ENCODE measurements at regions not wholly inside any gene's neighbourhood (a gene's known extent, or its start where the extent isn't known, plus 50 kb on each side); places are given as distances from the start of the nearest gene placed in this dataset.
"Not testable (repeated sequence)": the region's sequence is repeated elsewhere in the genome, so short reads cannot be mapped to it uniquely, and the experiment has no call there.

DNA sequence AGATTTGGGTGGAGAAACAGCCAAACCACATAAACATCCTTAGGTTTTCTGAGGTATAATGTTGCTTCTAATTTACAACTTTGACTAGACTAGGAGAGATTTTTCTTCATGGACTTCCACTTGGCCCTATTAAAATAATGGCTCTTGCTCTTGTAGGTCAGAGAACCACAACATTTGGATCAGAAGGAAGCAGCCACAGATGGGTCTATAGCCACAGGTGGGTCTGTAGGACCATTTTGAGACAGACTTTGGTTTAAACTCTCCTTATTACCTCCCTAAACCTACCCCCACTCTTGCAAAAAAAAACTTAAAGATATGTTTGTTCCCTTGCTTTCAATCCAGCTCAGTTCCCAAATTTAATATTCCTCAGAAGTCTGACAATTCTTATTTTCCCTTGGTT lies 1260.8 kb downstream of the GATA3 start:
- H3K4me1 Mint-ChIP-seq (ENCODE audit: low read depth), result no peaks in the 10 kb centered on the region
- intact Hi-C loops (cut with micrococcal nuclease), result no loop called here
- no peaks in the 10 kb centered on the region for H3K36me3 Mint-ChIP-seq (ENCODE audit: low read depth)
- H3K27ac Mint-ChIP-seq, result no peak overlapping the region
- H3K27me3 Mint-ChIP-seq, result peaks cover 2% of the 10 kb centered on the region
- no peak overlapping the region for H3K4me3 Mint-ChIP-seq
- H3K9me3 Mint-ChIP-seq, result no peaks in the 10 kb centered on the region

DNA sequence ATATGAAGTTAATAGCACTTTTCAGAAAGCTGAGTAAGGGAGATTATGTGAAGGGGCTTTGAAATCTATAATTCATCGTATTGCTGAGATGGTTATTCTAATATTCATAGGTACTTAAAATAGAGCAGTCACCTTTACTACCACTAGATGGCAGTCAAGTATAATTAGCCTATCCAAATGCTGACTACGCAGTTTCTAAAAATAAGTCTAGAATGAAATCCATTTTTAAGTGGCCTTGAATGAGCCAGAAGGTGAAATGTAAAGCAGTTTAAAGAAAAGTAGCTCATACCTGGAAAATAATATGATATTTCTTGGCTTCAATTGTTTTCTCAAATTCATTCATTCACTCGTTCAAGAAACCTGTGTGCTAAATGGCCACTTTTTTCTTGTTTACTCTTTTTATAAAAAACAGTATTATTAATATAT lies 1277.1 kb downstream of the GATA3 start:
- H3K9me3 Mint-ChIP-seq, result no peaks in the 10 kb centered on the region
- peaks cover 12% of the 10 kb centered on the region for H3K27me3 Mint-ChIP-seq
- no peak overlapping the region for H3K4me3 Mint-ChIP-seq
- intact Hi-C loops (cut with micrococcal nuclease), result loop anchor here (5.0 kb wide), 1 partner anchor 1706 kb away; no protein-coding TSS in a partner anchor
- H3K4me1 Mint-ChIP-seq (ENCODE audit: low read depth), result no peaks in the 10 kb centered on the region
- H3K27ac Mint-ChIP-seq, result no peak overlapping the region
- no peaks in the 10 kb centered on the region for H3K36me3 Mint-ChIP-seq (ENCODE audit: low read depth)

DNA sequence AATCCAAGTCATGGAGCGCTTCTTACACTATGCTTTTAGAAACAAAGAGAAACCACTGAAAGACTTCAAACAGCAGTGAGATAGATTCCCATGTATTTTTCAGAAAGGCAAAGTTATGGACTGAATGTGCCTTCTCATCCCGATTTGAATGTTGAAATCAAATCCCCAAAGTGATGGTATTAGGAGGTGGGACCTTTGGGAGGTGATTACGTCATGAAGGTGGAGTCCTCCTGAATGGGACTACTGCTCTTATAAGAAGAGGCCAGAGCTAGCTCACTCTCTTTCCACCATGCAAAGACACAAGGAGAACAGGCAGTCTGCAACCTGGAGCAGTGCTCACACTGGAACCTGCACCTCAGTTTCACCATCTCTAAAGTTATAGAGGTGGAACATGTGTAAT lies 1279.8 kb downstream of the GATA3 start:
- Mint-ChIP-seq H3K36me3 (ENCODE audit: low read depth) (no peaks in the 10 kb centered on the region), H3K4me1 (ENCODE audit: low read depth) (no peaks in the 10 kb centered on the region), H3K27ac (no peak overlapping the region), H3K4me3 (no peak overlapping the region), H3K27me3 (peaks cover 3% of the 10 kb centered on the region), H3K9me3 (no peaks in the 10 kb centered on the region)
- intact Hi-C loops (cut with micrococcal nuclease), result loop anchor here (5.0 kb wide), 1 partner anchor 1703 kb away; no protein-coding TSS in a partner anchor

DNA sequence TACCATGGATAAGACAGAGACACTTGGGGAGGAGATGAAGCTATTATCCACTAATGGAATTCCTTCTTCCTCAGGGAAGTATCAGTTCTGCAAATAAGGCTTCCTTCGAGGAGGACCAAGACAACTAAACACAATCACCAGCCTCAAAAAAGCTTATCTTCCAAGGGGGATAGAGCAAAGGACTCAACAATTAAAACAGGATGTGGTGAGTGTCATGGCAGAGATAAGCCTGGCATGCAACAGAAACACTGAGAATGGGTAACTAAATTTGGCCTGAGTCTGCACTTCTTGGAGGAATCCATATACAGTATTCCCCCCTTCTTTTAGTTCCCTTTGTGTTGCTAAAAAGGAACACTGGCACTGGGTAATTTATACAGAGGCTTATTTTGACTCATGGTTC lies 1285.2 kb downstream of the GATA3 start:
- intact Hi-C loops (cut with micrococcal nuclease), result no loop called here
- Mint-ChIP-seq H3K4me3 (no peak overlapping the region), H3K4me1 (ENCODE audit: low read depth) (no peaks in the 10 kb centered on the region), H3K27ac (no peak overlapping the region), H3K36me3 (ENCODE audit: low read depth) (no peaks in the 10 kb centered on the region), H3K27me3 (no peaks in the 10 kb centered on the region), H3K9me3 (no peaks in the 10 kb centered on the region)

DNA sequence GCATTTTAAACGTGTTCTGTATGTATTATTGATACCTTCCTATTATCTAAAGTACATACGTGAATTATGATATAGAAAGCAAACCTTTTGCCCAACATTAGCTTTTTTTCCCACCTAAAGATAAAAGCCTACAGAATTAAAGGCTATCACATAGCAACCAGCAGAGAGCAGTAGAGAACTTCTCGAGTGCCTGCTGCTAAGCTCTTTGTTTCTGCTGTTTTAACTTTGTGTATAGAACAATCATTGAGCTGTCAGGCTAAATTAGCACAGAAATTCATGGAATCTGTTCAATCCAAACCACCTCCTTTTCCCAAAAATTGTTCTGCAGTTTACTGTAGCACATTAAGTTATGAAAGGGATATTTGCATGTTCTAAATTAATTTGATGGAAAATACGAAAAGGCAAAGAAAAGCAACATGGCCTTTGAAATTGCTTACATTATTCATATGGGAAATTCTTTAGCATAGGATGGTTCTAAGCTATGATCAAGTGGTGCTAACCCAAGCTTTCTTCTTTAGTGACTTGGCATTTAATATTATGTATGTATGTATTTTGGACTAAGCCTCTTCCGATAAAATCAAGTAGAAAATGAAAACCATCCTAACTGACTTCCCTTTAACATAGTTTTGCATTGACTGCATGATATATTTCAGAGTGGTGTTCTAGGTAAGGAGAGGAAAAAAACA lies 1288.5 kb downstream of the GATA3 start:
- Mint-ChIP-seq H3K27me3 (no peaks in the 10 kb centered on the region), H3K4me3 (no peak overlapping the region), H3K27ac (no peak overlapping the region), H3K4me1 (ENCODE audit: low read depth) (no peaks in the 10 kb centered on the region), H3K36me3 (ENCODE audit: low read depth) (no peaks in the 10 kb centered on the region), H3K9me3 (no peaks in the 10 kb centered on the region)
- intact Hi-C loops (cut with micrococcal nuclease), result no loop called here

DNA sequence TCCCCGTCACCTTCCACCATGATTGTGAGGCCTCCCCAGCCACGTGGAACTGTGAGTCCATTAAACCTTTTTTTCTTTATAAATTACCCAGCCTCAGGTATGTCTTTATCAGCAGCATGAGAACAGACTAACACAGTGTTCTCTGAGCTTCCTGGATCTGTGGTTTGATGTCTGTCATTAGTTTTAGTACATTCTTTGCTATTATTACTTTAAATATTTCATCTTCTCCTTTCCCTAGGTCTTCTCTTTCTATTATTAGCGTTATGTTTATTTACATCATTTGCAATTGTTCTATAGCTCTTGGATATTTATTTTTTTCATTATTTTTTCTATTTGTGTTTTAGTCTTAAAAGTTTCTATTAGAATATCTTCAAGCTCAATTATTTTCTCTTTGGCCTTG lies 1293.4 kb downstream of the GATA3 start:
- H3K27me3 Mint-ChIP-seq; H3K4me3 Mint-ChIP-seq; H3K27ac Mint-ChIP-seq; H3K36me3 Mint-ChIP-seq (ENCODE audit: low read depth); H3K4me1 Mint-ChIP-seq (ENCODE audit: low read depth); intact Hi-C loops (cut with micrococcal nuclease); H3K9me3 Mint-ChIP-seq: not testable (repeated sequence)

DNA sequence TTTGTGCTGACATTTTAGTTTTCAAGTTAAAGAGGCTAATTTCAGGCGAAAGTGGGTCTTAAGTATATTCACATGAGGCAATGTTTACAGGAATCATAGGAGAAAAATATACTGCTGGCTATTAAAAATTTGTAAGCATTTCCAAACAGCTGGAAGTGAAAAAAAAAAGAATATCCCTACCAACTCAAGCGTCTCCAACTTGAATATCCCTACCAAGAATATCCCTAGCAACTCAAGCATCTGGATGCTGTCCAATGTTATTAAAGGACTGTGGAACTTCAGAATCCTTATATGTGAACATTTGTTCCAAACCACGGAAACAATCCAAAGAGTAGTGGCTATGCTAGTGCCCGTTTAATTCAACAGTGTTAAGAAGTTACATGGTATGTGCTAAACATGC lies 1303.0 kb downstream of the GATA3 start:
- H3K36me3 Mint-ChIP-seq (ENCODE audit: low read depth), result no peaks in the 10 kb centered on the region
- no peak overlapping the region for H3K27ac Mint-ChIP-seq
- H3K4me1 Mint-ChIP-seq (ENCODE audit: low read depth), result no peaks in the 10 kb centered on the region
- intact Hi-C loops (cut with micrococcal nuclease), result no loop called here
- H3K4me3 Mint-ChIP-seq, result no peak overlapping the region
- H3K9me3 Mint-ChIP-seq, result no peaks in the 10 kb centered on the region
- no peaks in the 10 kb centered on the region for H3K27me3 Mint-ChIP-seq

DNA sequence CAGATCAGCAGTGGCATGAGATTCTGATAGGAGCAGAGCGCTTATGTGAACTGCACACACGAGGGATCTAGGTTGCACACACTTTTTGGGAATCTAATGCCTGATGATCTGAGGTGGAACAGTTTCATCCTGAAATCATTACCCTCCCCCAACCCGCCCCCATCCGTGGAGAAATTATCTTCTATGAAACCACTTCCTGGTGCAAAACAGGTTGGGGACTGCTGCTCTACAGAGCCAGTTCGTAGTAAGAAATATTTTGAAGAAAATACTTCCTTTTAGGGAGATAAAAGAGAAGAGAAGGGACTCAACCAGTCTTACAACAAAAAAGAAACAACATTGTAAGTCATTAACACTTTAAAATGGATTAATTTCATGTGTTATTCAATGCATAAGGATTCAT lies 1308.2 kb downstream of the GATA3 start:
- Mint-ChIP-seq H3K27me3 (no peaks in the 10 kb centered on the region), H3K9me3 (peaks cover 14% of the 10 kb centered on the region), H3K36me3 (ENCODE audit: low read depth) (no peaks in the 10 kb centered on the region), H3K4me3 (no peak overlapping the region), H3K27ac (no peak overlapping the region), H3K4me1 (ENCODE audit: low read depth) (no peaks in the 10 kb centered on the region)
- intact Hi-C loops (cut with micrococcal nuclease), result no loop called here

DNA sequence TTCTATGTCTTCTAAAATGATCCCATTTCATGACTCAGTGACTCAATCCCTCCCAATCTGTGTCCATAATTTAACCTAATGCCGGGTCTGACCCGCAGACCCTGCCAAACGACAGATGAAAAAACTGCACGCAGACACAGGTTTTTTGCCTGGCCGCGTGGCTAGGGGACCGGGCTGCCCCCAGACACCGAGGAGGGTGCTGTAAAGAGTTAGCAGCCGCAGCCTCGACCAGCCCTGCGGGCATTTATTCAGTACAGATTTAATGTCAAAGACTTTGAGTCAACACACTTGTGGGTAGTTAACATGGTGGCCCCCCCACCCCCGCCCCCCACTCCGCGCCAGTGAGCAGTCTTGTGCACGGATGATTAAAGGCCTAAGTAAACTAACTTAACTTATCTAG lies 1324.7 kb downstream of the GATA3 start:
- H3K9me3 Mint-ChIP-seq, result peaks cover 13% of the 10 kb centered on the region
- no peaks in the 10 kb centered on the region for H3K27me3 Mint-ChIP-seq
- H3K27ac Mint-ChIP-seq, result no peak overlapping the region
- H3K4me1 Mint-ChIP-seq (ENCODE audit: low read depth), result no peaks in the 10 kb centered on the region
- H3K4me3 Mint-ChIP-seq, result no peak overlapping the region
- no peaks in the 10 kb centered on the region for H3K36me3 Mint-ChIP-seq (ENCODE audit: low read depth)
- intact Hi-C loops (cut with micrococcal nuclease), result no loop called here

DNA sequence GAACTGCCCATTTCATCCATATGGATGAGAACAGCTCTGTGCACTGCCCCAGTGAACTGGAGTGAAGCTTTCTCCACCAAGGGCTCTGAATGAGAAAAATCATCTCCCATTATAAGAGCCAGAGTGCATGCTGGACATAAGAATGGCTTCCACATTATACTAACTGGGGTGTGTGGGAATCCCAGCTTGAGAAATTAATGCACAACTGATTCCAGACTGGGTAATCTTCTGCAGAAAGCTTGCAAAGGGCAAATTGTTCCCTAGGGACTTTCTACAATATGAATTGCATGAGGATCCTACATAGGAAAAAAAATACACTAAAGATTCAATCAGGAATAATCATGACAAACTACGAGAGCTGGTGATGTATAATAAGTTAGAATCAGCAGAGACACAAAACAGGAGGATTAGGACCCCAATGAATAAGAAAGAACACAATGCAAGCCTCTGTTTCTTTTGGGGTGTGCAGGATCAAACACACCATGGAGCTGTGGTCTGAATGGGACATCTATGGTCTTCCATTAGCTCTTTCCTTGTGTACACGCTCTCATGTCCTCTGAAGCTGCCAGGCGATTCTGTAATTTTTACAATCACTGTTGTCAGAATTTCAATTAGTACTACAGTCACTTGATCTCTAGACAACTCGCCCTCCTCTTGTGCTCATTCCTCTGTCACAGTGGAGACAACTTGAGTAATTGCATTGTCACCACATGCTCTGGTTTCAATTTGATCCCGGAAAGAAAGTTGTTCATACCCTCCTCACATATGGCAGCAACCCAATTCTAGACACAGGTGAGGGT lies 1327.4 kb downstream of the GATA3 start:
- H3K27me3 Mint-ChIP-seq, result no peaks in the 10 kb centered on the region
- intact Hi-C loops (cut with micrococcal nuclease), result no loop called here
- H3K9me3 Mint-ChIP-seq, result peaks cover 13% of the 10 kb centered on the region
- no peak overlapping the region for H3K4me3 Mint-ChIP-seq
- H3K36me3 Mint-ChIP-seq (ENCODE audit: low read depth), result no peaks in the 10 kb centered on the region
- no peaks in the 10 kb centered on the region for H3K4me1 Mint-ChIP-seq (ENCODE audit: low read depth)
- no peak overlapping the region for H3K27ac Mint-ChIP-seq

DNA sequence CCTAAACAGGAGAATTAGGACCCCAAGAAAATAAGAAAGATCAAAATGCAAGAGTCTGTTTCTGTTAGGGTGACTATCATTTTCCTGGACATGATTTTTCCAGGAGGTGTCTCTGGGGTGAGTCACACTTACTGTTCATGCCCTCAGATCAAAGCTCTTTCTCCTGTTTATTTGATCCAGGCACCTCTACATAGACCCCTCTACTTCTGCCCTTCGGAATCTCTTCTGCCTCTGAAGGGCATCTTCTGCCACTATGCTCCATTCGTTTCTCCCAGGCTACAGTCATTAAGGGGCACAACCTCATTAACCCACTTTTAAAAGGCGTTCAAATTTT lies 1328.0 kb downstream of the GATA3 start:
- Mint-ChIP-seq H3K27me3 (no peaks in the 10 kb centered on the region), H3K4me1 (ENCODE audit: low read depth) (no peaks in the 10 kb centered on the region), H3K36me3 (ENCODE audit: low read depth) (no peaks in the 10 kb centered on the region), H3K27ac (no peak overlapping the region), H3K4me3 (no peak overlapping the region), H3K9me3 (peaks cover 13% of the 10 kb centered on the region)
- intact Hi-C loops (cut with micrococcal nuclease), result no loop called here

DNA sequence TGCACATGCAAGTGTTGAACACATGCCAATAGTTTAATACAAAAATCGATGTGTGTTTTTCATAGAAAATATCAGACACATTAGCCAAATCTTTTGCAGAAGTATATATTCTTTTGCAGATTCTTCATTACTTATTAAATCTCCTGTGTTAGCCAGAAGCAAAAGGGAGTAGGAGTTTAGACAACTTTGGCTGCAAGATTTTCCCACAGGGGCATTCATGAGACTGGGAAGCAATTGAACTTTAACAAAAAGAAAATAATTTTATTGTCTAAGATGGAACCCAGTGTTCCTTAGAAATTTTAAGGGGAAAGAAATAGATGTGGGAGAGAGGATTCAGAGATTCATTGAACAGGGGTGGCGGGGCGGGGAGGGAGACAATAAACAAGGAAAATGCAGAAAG lies 1336.0 kb downstream of the GATA3 start:
- Mint-ChIP-seq H3K36me3 (ENCODE audit: low read depth) (no peaks in the 10 kb centered on the region), H3K4me1 (ENCODE audit: low read depth) (no peaks in the 10 kb centered on the region), H3K27me3 (no peaks in the 10 kb centered on the region), H3K27ac (no peak overlapping the region), H3K4me3 (no peak overlapping the region), H3K9me3 (peaks cover 9% of the 10 kb centered on the region)
- intact Hi-C loops (cut with micrococcal nuclease), result no loop called here

DNA sequence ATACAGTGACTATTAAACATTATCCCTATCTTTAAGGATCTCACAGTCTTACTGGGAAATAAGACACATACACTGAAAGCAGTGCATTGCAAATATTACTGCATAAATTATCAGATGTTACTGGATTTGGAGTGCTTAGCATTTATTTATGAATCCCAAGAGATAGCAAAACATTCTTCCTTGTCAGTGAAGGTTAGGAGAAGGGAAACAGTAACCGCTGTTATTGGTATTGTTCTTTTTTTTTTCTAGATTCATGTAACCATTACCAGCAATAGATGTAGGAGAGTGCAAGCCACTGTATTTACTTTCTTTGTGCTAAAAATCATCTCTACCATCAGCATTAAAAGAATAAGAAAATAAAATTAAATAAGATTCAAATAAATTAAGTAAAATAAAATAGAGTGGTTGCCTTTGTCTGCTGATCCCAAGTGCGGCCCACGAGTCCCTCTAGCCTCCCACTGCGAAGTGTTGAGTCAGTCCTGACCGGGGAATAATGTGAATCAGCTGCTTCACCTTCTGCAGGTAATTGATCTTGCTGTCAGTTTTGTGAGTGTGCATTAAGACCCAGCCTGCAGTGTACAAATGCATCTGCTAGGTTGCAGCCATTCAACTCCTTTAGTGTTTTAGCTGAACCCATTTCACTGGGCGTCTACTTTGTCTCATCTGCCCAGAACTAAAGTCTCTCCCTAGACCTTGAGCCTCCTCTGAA lies 1344.9 kb downstream of the GATA3 start:
- Mint-ChIP-seq H3K27ac (no peak overlapping the region), H3K4me1 (ENCODE audit: low read depth) (no peaks in the 10 kb centered on the region), H3K36me3 (ENCODE audit: low read depth) (no peaks in the 10 kb centered on the region), H3K4me3 (no peak overlapping the region), H3K27me3 (no peaks in the 10 kb centered on the region), H3K9me3 (peaks cover 16% of the 10 kb centered on the region)
- intact Hi-C loops (cut with micrococcal nuclease), result no loop called here

DNA sequence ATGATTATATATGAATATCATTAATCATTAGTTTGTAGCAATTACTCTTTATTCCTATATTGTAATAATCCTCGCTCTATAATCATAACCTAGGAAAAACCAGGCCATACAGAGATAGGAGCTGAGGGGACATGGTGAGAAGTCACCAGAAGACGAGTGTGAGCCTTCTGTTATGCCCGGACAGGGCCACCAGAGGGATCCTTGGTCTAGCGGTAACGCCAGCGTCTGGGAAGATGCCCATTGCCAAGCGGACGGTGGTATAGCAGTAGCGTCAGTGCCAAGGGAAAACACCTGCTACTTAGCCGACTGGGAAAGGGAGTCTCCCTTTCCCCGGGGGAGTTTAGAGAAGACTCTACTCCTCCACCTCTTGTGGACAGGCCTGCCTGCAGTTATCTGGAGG lies 1347.6 kb downstream of the GATA3 start:
- H3K9me3 Mint-ChIP-seq, result peaks cover 25% of the 10 kb centered on the region
- H3K27ac Mint-ChIP-seq; intact Hi-C loops (cut with micrococcal nuclease): not testable (repeated sequence)

More for the DNA sequence above, 1347.6 kb downstream of the GATA3 start:
- H3K4me1 Mint-ChIP-seq (ENCODE audit: low read depth); H3K27me3 Mint-ChIP-seq; H3K4me3 Mint-ChIP-seq; H3K36me3 Mint-ChIP-seq (ENCODE audit: low read depth): not testable (repeated sequence)

Data from dendritic cell treated with granulocyte-macrophage colony-stimulating factor and Interleukin-4, amounts not matched to agents 40 ng/mL and 50 ng/mL, for 4 days (primary cell).